Endothelial cell of umbilical vein (primary cell): ENCODE measurements at regions not wholly inside any gene's neighbourhood (a gene's known extent, or its start where the extent isn't known, plus 50 kb on each side); places are given as distances from the start of the nearest gene placed in this dataset.
A peak's percentile ranks its signal among the peaks of the same experiment; 100 is the strongest.

ENCODE experiments used
- BruUV-seq: library from RNA; stranded (reverse); fragments of 400-500 nt; replicated peaks from 2 replicates; lab custom pipeline; 2021; lab: Mats Ljungman, UMichigan
- CTCF ChIA-PET: fragments of 300-600, 350-600 bp; sonication (Branson Sonifier 250); formaldehyde crosslinking; loops from one replicate; lab custom pipeline; 2021; ENCODE audit warnings: antibody characterized with exemption, inconsistent platforms; lab: Charles Lee
- POLR2A ChIA-PET: fragments of 300-600, 350-600 bp; sonication (Branson Sonifier 250); formaldehyde crosslinking; loops from one replicate; lab custom pipeline; 2021; ENCODE audit warnings: antibody characterized with exemption, inconsistent platforms; lab: Charles Lee
- DNase-seq: peaks from one replicate; pipeline ENCODE4 v3.0.0-alpha.2; 2011; ENCODE audit warnings: low read depth, low spot score
- FAIRE-seq: peaks from 2 replicates; lab custom pipeline; 2011; peaks lifted over from hg19 to GRCh38; lab: Jason Lieb, UNC
- H2AFZ ChIP-seq: 2 replicates; pipeline ENCODE4 v1.6.0; 2012; ENCODE audit warnings: low read depth, low read length, control low read depth, inconsistent platforms
- H3K27ac ChIP-seq: 2 replicates; pipeline ENCODE4 v1.5.1; 2011; ENCODE audit warnings: low read depth, mild to moderate bottlenecking, control low read depth, low read length, moderate library complexity; ENCODE audit not compliant: insufficient read depth
- H3K27me3 ChIP-seq, 2 experiments: 2 replicates each; pipeline versions ENCODE4 v1.6.0 to v1.6.1; 2011; ENCODE audit warnings: low read length in 2 of 2, mixed read lengths in 1 of 2; ENCODE audit not compliant: control insufficient read depth in 2 of 2, insufficient read depth in 2 of 2
- H3K36me3 ChIP-seq, 2 experiments: 2 replicates in 1 of 2; 3 replicates in 1 of 2; pipeline ENCODE4 v1.5.1; 2011; ENCODE audit warnings: low read length in 2 of 2, mild to moderate bottlenecking in 1 of 2, moderate library complexity in 1 of 2; ENCODE audit not compliant: control insufficient read depth in 2 of 2, insufficient read depth in 2 of 2; ENCODE audit errors: extremely low read depth in 1 of 2
- H3K4me1 ChIP-seq: 3 replicates; pipeline ENCODE4 v1.5.1; 2011; ENCODE audit warnings: mild to moderate bottlenecking, low read length; ENCODE audit not compliant: control insufficient read depth, insufficient read depth; ENCODE audit errors: extremely low read depth
- H3K4me2 ChIP-seq: 2 replicates; pipeline ENCODE4 v1.6.1; 2011; ENCODE audit warnings: low read length, control low read depth, mixed read lengths; ENCODE audit not compliant: insufficient read depth
- H3K4me3 ChIP-seq, 3 experiments: fragments of 200-600 bp in 1 of 3; sonication (generic), shearing (Covaris generic) in 1 of 3; replicated peaks in 1 of 3; 2 replicates each; pipeline ENCODE4 v1.5.1; 2011 to 2016; ENCODE audit warnings: control low read depth in 3 of 3, low read length in 3 of 3, mild to moderate bottlenecking in 2 of 3, inconsistent platforms in 1 of 3, low read depth in 1 of 3, moderate library complexity in 1 of 3; ENCODE audit not compliant: insufficient read depth in 1 of 3
- H3K79me2 ChIP-seq: 2 replicates; pipeline ENCODE4 v1.6.0; 2012; ENCODE audit warnings: low read length, inconsistent platforms; ENCODE audit not compliant: control insufficient read depth, insufficient read depth
- H3K9ac ChIP-seq: replicated peaks from 2 replicates; pipeline ENCODE3; 2011; ENCODE audit warnings: low read length, control low read depth; ENCODE audit not compliant: insufficient read depth; ENCODE audit errors: extremely low read depth
- H3K9me1 ChIP-seq: replicated peaks from 3 replicates; pipeline ENCODE4 v1.6.0; 2011; ENCODE audit warnings: mild to moderate bottlenecking, low read length; ENCODE audit not compliant: control insufficient read depth, insufficient read depth; ENCODE audit errors: extremely low read depth
- H3K9me3 ChIP-seq: replicated peaks from 2 replicates; pipeline ENCODE4 v1.5.1; 2012; ENCODE audit warnings: low read length, inconsistent platforms; ENCODE audit not compliant: control insufficient read depth, insufficient read depth
- H4K20me1 ChIP-seq: replicated peaks from 2 replicates; pipeline ENCODE3; 2011; ENCODE audit warnings: mild to moderate bottlenecking, low read length; ENCODE audit not compliant: control insufficient read depth, insufficient read depth; ENCODE audit errors: extremely low read depth
- CTCF ChIP-seq, 2 donors: IDR thresholded peaks; 1 replicate in 1 of 2; 2 replicates in 1 of 2; pipeline ENCODE4 v1.5.1; 2011; ENCODE audit warnings: low read length in 2 of 2, mild to moderate bottlenecking in 2 of 2, moderate library complexity in 2 of 2, control low read depth in 1 of 2, inconsistent platforms in 1 of 2, low read depth in 1 of 2; ENCODE audit not compliant: insufficient read depth in 1 of 2; ENCODE audit errors: extremely low read depth in 1 of 2
- EZH2 ChIP-seq: IDR thresholded peaks from 2 replicates; pipeline ENCODE4 v1.6.1; 2012; ENCODE audit warnings: borderline replicate concordance, low read depth, mild to moderate bottlenecking, moderate library complexity, low read length, inconsistent platforms; ENCODE audit not compliant: severe bottlenecking
- GATA2 ChIP-seq: IDR thresholded peaks from 2 replicates; pipeline ENCODE4 v1.7.0; 2011; ENCODE audit warnings: low read depth, mild to moderate bottlenecking, moderate library complexity, mixed read lengths, low read length; ENCODE audit not compliant: insufficient read length, insufficient read depth
- JUN ChIP-seq: IDR thresholded peaks from 2 replicates; pipeline ENCODE4 v1.6.1; 2011; ENCODE audit warnings: borderline replicate concordance, low read depth; ENCODE audit not compliant: insufficient read length, insufficient read depth
- MAX ChIP-seq: IDR thresholded peaks from 2 replicates; pipeline ENCODE4 v1.6.1; 2011; ENCODE audit not compliant: insufficient read depth, insufficient read length
- MYC ChIP-seq: IDR thresholded peaks from one replicate; pipeline ENCODE4 v1.6.1; 2011; ENCODE audit warnings: mild to moderate bottlenecking, low read depth, low read length
- POLR2A ChIP-seq: IDR thresholded peaks from 2 replicates; pipeline ENCODE4 v1.6.1; 2012; ENCODE audit warnings: low read depth, mild to moderate bottlenecking, control low read depth, low read length
- POLR2AphosphoS5 ChIP-seq: IDR thresholded peaks from 2 replicates; pipeline ENCODE4 v1.6.1; 2012; ENCODE audit warnings: low read depth, mild to moderate bottlenecking, control low read depth, low read length, moderate library complexity; ENCODE audit not compliant: insufficient read depth
- dilution Hi-C: fragments of 300-500 bp; cut with MboI; formaldehyde crosslinking; loops from one replicate; pipeline ENCODE4 v1.15.0; 2019; ENCODE audit warnings: low sequenced_read_pairs; ENCODE audit not compliant: extremely low pct_ligation_motif_present
- intact Hi-C: fragments of 100-400 bp; cut with micrococcal nuclease; formaldehyde crosslinking; loops from one replicate; pipeline ENCODE4 v1.10.0; 2022

GRCh38 chr9:23322392-23322791 is 503.6 kb downstream of the ELAVL2 start:
- DNase-seq (no peak), FAIRE-seq (no peak)
- H3K79me2 ChIP-seq: no peaks in the 10 kb centered on the region
- dilution Hi-C loops: no loop called here
- H3K9me3 ChIP-seq: no peaks in the 10 kb centered on the region
- ChIA-PET POLR2A (no interaction called here), CTCF (interaction anchor here (0.6 to 2.0 kb wide), 6 partner anchors 16 to 1015 kb away, joined by 3 to 14 read pairs (median 4); no protein-coding TSS in a partner anchor)
- H3K4me3 ChIP-seq: no peak overlapping the region
- H3K36me3 ChIP-seq: no peaks in the 10 kb centered on the region
- BruUV-seq: no TSS peak
- intact Hi-C loops: loop anchor here (2.0 to 5.0 kb wide), 2 partner anchors 510 to 852 kb away; no protein-coding TSS in a partner anchor
- H3K27ac ChIP-seq: no peak overlapping the region
- no peak overlapping the region for H3K9ac ChIP-seq
- H3K27me3 ChIP-seq: no peaks in the 10 kb centered on the region
- no peak overlapping the region for H3K4me2 ChIP-seq
- H4K20me1 ChIP-seq: no peaks in the 10 kb centered on the region
- TF ChIP-seq POLR2AphosphoS5 (no peak), CTCF (IDR thresholded peaks at IDR 0.05; ENCODE audit: extremely low read depth in 1 of 2, insufficient read depth in 1 of 2, low read depth in 1 of 2, low read length in 2 of 2) (peak; percentile 20 to 26)
- H3K4me1 ChIP-seq: no peaks in the 10 kb centered on the region
- H2AFZ ChIP-seq: no peak overlapping the region
- no peaks in the 10 kb centered on the region for H3K9me1 ChIP-seq

- ChIA-PET POLR2A (no interaction called here), CTCF (interaction anchor here (1.3 to 2.0 kb wide), 2 partner anchors 511 to 855 kb away, joined by 3 to 14 read pairs; no protein-coding TSS in a partner anchor)
- no peak overlapping the region for H2AFZ ChIP-seq
- H3K27me3 ChIP-seq: no peaks in the 10 kb centered on the region
- no peak for FAIRE-seq
- no peak overlapping the region for H3K27ac ChIP-seq
- no peak overlapping the region for H3K4me3 ChIP-seq
- H3K4me1 ChIP-seq: no peaks in the 10 kb centered on the region
- no peak for DNase-seq
- no peaks in the 10 kb centered on the region for H4K20me1 ChIP-seq
- H3K4me2 ChIP-seq: no peak overlapping the region
- H3K9ac ChIP-seq: no peak overlapping the region
- dilution Hi-C loops (no loop called here), intact Hi-C loops (loop anchor here (5.0 kb wide), 1 partner anchor 512 kb away; no protein-coding TSS in a partner anchor)
- TF ChIP-seq MYC: no peak
- TF ChIP-seq MAX: no peak
- TF ChIP-seq GATA2: no peak
- no peak for TF ChIP-seq POLR2AphosphoS5
- TF ChIP-seq JUN: no peak
- TF ChIP-seq POLR2A: no peak
- TF ChIP-seq EZH2: no peak
- TF ChIP-seq CTCF (IDR thresholded peaks at IDR 0.05; ENCODE audit: extremely low read depth in 1 of 2, insufficient read depth in 1 of 2, low read depth in 1 of 2, low read length in 2 of 2): no peak
- BruUV-seq: no TSS peak
- H3K9me3 ChIP-seq: no peaks in the 10 kb centered on the region
- H3K79me2 ChIP-seq: no peaks in the 10 kb centered on the region
- H3K36me3 ChIP-seq: no peaks in the 10 kb centered on the region
- no peaks in the 10 kb centered on the region for H3K9me1 ChIP-seq
Observed at GRCh38 chr9:23324511-23324910, 501.5 kb downstream of the ELAVL2 start.
